SK-N-DZ (cell line): ENCODE measurements at regions not wholly inside any gene's neighbourhood (a gene's known extent, or its start where the extent isn't known, plus 50 kb on each side); places are given as distances from the start of the nearest gene placed in this dataset.
A peak's percentile ranks its signal among the peaks of the same experiment; 100 is the strongest.
"Not testable (repeated sequence)": the region's sequence is repeated elsewhere in the genome, so short reads cannot be mapped to it uniquely, and the experiment has no call there.

Experiments used
- DNase-seq: peaks from one replicate; pipeline ENCODE4 v3.0.0-alpha.2; 2015; ENCODE audit warnings: low spot score

DNA sequence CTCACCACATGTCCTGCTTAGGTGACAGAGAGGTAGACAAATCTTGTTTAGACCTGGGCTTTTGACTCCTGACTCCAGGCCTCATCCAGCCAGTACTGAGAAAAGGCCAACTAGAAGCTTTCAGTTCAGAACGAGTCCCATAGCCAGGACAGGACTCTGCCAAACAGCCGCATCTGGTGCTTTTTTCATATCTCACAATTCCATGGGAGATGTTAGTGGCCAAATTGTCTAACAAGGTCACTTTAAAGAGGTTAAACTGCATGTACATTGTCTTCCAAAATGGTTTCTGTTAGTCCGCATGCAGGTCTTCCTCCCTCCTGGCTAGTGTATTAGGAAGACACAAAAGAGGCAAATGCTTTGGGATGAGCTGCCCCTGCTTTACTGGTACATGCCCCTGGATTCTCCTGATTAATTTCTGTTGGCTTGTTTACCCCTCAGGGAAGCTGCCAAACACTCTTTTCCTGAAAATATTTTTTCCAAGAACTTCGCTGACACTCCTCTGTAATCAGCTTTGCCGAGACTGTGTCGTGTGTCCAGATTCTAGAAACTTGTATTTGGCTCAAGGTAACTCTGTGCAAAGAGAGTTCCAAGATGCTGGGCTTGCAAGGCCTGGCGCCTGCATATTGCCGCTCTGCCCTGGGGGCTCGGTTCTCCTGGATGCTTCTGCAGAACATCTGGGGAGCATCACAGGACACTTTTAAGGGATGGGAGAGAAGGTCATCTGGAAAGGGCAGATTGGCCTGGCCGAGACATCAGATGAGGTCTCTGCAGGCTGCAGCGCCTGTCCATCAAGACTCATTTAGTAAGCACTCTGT is 209.2 kb upstream of the APCDD1 start:
- DNase-seq: no peak

DNA sequence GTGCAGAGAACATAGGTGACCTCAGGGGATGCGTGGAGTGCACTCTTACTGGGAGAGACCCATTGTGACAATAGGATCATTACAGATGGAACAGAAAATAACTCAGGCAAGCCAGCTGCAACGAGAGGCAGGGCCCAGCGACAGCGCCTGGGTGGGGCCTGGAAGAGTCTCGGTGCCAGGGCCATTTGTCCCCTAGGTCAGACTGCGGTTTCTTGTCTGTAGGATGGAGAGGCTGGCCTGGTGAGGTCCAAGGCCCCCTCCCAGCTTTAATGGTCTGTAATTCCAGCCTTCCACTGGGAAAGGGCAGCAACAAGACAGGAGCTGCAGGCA is 208.6 kb upstream of the APCDD1 start:
- no peak for DNase-seq

DNA sequence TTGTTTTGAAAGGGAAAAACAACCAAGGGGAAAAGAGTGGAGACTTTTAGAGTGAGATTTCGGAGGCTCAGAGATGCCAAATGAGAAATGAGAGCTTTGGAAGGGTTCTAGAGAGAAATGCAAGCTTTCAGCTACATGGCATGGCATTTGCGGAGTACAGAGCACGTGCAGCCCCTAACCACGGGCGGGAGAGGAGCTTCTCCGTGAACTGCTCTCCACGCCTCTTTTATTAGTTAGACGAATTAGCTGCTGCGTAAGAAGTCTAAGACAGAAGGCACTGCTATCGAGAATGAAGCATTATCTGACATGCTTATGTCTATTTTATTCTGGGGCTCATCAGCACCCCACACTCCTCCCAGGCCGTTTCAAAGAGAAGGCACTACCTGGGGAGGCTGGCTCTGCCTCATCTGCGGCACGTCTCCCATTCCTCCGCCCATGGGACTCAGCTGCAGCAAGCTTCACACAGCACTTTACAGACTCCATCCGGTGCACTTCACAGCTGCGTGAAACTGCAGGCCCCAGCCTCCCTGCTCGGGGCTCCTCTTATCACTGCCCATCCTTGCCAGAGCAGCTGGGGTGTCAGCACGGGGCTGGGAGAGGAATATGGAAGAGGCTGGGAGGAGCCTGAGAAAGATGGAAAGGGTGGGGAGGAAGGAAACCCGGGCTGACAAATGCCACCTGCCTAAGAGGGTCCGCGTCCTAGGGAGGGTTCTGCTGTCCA is 207.3 kb upstream of the APCDD1 start:
- DNase-seq: peak; percentile 49

- DNase-seq: no peak
Observed at GRCh38 chr18:10247742-10248082, 206.7 kb upstream of the APCDD1 start.

GRCh38 chr18:10248738-10249137 is 205.7 kb upstream of the APCDD1 start:
- no peak for DNase-seq

- DNase-seq: no peak
Observed at GRCh38 chr18:10249270-10249669, 205.2 kb upstream of the APCDD1 start.

DNA sequence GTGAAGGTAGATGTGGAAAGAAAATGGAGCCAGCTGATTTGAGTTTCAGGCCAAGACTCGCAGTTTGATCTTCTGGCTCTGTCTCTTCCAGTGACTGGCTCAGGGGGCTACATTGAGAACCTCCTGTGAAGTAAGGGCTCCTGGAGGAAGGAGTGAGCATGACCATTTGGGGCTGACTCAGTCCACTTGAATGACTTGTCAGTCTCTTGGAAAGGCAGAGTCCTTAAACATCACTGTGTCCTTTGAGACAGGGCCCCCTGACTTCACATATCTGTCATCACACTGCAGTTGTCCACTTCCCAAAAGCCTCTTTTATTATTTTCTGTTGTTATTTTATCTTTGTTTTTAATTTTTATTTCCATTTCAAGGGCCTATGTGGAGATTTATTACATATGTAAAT is 204.6 kb upstream of the APCDD1 start:
- DNase-seq: no peak

- no peak for DNase-seq
Observed at GRCh38 chr18:10252494-10252893, 201.9 kb upstream of the APCDD1 start.

DNA sequence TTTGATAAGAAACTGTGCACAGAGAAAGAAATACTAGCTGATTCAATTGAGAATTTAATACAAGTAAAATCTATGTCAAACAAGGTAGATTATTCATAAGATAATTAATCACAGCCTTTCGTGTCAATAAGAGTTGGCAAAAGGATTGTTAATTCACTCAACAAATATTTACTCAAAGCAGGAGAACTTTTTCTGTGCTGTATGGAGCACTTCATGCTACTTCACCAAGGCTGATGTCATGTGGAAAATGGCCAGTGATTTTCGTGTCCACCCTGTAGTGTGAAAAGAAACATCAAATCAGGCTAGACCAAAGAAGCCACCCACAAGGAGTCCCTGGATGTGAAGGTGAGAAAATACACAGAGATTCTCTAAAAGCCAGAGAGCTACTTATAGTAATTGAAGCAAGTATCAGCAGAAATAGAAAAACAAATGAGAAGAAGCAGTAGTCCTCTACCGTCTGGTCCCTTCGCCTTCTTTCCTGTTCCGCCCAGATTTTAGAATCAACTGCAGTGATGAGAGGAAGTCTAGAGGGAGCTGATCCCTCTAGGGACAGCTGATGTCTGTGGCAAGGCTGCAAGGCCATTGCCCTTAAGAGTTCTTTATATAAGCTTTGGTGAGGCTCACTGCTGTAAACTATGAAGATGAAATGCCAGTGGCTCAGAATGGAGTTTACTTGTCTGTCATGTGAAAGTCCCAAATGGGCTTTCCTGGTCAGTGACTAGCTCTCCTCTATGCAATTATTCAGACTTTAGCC is 201.3 kb upstream of the APCDD1 start:
- DNase-seq: no peak

- not testable (repeated sequence) for DNase-seq
Observed at GRCh38 chr18:10256276-10256675, 198.2 kb upstream of the APCDD1 start.

DNA sequence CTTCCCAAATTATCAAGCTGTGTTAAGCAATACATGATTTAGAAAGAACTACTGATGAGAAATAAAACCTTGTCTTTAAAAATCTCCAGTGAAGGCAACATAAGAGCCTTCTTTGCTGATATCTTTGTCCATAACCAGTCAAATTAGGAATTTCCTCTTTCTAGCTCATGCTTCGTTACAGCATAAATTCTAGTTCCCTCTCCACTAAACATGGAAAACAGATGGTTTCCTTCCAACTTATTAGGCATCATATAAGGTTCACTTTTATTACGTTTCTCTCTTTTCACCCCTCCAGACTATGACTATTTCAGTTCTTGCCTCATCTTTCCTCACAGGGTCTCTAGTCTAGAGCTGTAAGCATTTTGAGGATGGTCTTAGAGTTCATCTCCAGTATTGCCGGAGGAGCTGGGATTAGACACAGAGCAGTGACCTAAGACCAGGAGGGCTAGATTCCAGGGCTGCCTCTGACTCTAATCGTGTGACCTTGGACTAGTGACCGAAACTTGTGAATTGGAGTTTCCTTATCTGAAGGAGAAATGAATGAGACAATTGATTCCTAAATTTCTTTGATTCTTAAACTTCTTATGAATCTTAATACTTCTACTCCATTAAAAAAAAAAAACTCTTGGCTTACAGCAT is 195.5 kb upstream of the APCDD1 start:
- no peak for DNase-seq

DNA sequence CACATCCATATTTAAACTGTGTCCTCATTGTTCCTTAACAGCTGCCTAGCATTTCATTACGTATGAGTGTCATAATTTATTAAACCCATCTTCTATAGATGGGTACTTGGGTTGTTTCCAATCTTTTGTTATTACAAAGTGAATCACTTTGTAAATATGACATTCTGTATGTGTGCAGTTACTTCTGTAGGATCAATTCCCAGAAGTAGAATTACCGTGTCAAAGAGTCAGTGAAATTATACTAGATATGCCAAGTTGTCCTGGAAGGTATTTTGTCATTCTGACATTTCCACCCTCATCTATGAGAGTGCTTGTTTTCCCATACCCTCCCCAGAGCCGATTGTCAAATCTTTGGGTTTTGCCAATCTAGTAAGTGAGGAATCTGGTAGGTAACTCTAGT is 194.5 kb upstream of the APCDD1 start:
- no peak for DNase-seq

- no peak for DNase-seq
Observed at GRCh38 chr18:10261344-10262276, 192.8 kb upstream of the APCDD1 start.

DNA sequence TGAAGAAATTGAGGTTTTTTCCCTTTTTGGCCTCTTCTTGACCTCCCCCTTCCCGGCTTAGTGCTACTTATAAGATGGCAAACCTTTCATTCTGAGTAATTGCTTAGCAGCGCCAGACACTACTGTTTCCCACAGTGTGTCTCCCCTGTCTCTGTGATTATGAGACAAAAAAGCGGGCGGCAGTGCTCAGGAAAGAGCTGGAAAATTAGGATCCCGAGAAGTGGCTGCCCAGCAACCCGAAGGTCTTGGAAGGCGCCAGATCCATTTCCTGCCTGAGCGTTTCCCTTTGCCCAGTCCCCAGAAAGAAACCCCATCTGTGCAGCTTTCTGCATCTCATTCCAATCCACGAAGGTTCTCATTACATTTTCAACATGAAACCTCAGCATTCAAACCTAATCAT is 191.9 kb upstream of the APCDD1 start:
- DNase-seq: no peak

DNA sequence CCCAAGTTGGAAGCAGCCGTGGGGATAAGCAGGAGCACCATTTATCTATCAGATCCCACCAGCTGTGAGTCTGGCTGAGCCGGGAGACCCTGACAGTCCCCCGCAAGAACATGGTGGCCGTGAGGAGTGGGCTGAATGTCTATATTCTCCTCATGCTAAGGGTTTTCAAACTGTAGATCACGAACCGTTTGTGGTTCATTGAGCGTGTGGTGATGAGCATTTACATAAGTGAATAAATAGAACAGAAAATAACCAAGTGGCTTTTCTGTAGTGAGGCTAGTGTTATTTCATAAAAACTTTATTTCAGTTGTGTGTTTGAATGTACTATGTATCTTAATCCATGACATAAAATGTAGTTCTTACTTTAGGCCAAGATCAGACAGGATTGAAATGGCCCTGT is 190.2 kb upstream of the APCDD1 start:
- DNase-seq: no peak

DNA sequence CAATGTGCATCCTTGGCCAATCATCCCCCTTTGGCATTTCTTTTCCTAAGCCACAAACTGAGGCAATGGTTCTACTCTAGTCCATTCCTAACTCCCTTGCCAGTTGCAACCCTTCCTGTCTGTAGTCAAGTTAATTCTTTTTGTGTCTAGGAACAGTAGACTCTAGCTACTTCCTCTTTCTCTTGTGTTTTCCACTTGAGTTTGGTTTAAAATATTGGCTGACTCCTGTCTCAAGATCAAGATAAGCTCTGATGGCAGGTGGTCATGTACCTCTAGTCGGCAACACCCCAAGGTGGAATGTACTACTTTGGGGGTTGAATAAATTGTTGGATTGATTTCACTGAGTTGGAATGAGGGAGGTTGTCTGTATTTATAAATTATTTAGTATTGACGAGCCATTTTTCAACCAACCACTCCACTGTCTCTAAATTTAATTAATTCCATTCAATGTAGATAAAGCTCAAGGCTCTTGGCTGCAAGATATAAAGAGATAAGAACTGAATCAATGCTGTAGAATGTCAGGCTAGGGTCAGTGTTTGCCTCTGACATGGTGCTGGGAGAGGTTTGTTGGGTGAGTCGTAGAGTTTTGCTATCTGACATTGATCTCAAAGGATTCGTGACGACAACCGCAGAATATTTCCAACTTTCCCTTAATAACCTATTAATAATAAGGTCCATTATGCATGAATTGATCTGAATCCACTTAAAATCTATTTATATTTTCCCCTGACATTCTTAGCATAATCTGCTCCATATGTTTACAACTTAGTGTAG is 188.7 kb upstream of the APCDD1 start:
- no peak for DNase-seq

GRCh38 chr18:10266334-10266590 is 188.2 kb upstream of the APCDD1 start:
- no peak for DNase-seq

GRCh38 chr18:10269261-10269660 is 185.2 kb upstream of the APCDD1 start:
- DNase-seq: no peak

DNA sequence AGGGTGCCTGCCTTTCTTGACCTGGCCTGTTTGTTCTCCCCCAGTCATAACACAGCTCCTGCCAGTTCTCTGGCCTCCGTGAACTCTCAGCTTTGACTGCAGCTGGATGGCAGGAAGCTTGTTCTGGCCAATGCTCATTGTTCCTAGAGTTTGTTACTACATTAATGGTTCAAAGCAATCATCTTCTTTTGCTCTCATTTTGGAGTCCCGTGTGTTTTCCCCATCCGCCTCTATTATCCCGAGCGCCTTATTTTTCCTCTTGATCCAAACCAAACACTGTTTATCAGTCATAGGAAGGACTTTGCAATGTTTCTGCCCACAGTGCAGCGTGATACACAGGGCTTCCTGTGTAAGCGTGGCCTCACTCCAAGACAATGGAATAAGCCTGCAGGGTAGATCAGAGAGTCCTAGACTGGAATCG is 184.3 kb upstream of the APCDD1 start:
- DNase-seq: no peak

GRCh38 chr18:10271481-10271880 is 183.0 kb upstream of the APCDD1 start:
- DNase-seq: no peak

DNA sequence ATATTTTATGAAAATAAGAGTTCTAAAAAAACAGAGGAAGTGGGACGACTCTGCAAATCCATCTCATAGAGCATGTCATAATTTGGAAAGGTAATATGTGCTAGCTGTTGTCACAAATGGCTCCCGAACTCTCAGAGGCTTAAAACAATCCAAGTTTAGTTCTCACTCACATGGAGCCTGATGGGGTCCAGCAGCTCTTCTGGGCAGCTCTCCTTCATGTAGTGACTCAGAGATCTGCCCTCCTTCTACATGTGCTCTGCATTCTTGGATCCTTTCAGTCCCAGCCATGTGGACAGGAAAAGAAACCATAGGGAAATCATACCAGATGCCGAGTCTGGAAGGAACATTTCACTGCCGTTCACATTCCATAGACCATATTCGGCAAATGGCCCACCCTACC is 180.1 kb upstream of the APCDD1 start:
- DNase-seq: no peak
